CD14-positive monocyte (primary cell): ENCODE measurements at regions not wholly inside any gene's neighbourhood (a gene's known extent, or its start where the extent isn't known, plus 50 kb on each side); places are given as distances from the start of the nearest gene placed in this dataset.
A peak's percentile ranks its signal among the peaks of the same experiment; 100 is the strongest.

Source experiments
- DNase-seq, 3 donors: peaks; one replicate each; pipeline ENCODE4 v3.0.0-alpha.2; 2011 to 2022
- H2AFZ ChIP-seq: 2 replicates; pipeline ENCODE4 v1.6.0; 2012; ENCODE audit warnings: mild to moderate bottlenecking, low read depth, low read length, inconsistent platforms; ENCODE audit not compliant: insufficient read depth, poor library complexity, severe bottlenecking
- H3K27ac ChIP-seq, 2 donors: 1 replicate in 1 of 2; 2 replicates in 1 of 2; pipeline ENCODE4 v1.5.1; 2012 to 2013; ENCODE audit warnings: low read length in 2 of 2, control low read depth in 1 of 2, inconsistent platforms in 1 of 2, low read depth in 1 of 2, mild to moderate bottlenecking in 1 of 2
- H3K27me3 ChIP-seq, 2 donors: one replicate each; pipeline versions ENCODE4 v1.6.0 to v1.6.1; 2011 to 2013; ENCODE audit warnings: low read length in 2 of 2; ENCODE audit not compliant: control insufficient read depth in 2 of 2, insufficient read depth in 2 of 2
- H3K36me3 ChIP-seq, 2 donors: replicated peaks in 1 of 2; 1 replicate in 1 of 2; 2 replicates in 1 of 2; pipeline versions ENCODE4 v1.5.1 to v1.6.1; 2012 to 2013; ENCODE audit warnings: low read length in 2 of 2, control low read depth in 1 of 2, inconsistent platforms in 1 of 2, mild to moderate bottlenecking in 1 of 2; ENCODE audit not compliant: insufficient read depth in 2 of 2, control insufficient read depth in 1 of 2
- H3K4me1 ChIP-seq, 2 donors: 1 replicate in 1 of 2; 2 replicates in 1 of 2; pipeline versions ENCODE4 v1.5.1 to v1.6.1; 2012 to 2013; ENCODE audit warnings: low read length in 2 of 2, control low read depth in 1 of 2, inconsistent platforms in 1 of 2, mild to moderate bottlenecking in 1 of 2, moderate library complexity in 1 of 2; ENCODE audit not compliant: insufficient read depth in 2 of 2, control insufficient read depth in 1 of 2
- H3K4me2 ChIP-seq: replicated peaks from 2 replicates; pipeline ENCODE3; 2012; ENCODE audit warnings: low read length, moderate library complexity, mild to moderate bottlenecking; ENCODE audit not compliant: poor library complexity, severe bottlenecking; ENCODE audit errors: extremely low read depth
- H3K4me3 ChIP-seq, 3 experiments: fragments of 200-600 bp in 1 of 3; sonication (generic) in 1 of 3; replicated peaks in 1 of 3; 1 replicate in 2 of 3; 2 replicates in 1 of 3; pipeline ENCODE4 v1.5.1; 2011 to 2013; ENCODE audit warnings: low read length in 3 of 3, mild to moderate bottlenecking in 3 of 3, control low read depth in 2 of 3, low read depth in 2 of 3, inconsistent platforms in 1 of 3, moderate library complexity in 1 of 3
- H3K79me2 ChIP-seq: 2 replicates; pipeline ENCODE4 v1.6.0; 2012; ENCODE audit warnings: mild to moderate bottlenecking, control low read depth, inconsistent platforms, low read length, moderate library complexity; ENCODE audit not compliant: insufficient read depth
- H3K9ac ChIP-seq: 2 replicates; pipeline ENCODE4 v1.6.0; 2017; ENCODE audit warnings: low read length, mild to moderate bottlenecking; ENCODE audit not compliant: insufficient read depth, poor library complexity, severe bottlenecking
- H3K9me3 ChIP-seq, 2 donors: replicated peaks in 1 of 2; 1 replicate in 1 of 2; 2 replicates in 1 of 2; pipeline versions ENCODE4 v1.5.1 to v1.6.1; 2012 to 2013; ENCODE audit warnings: low read length in 2 of 2, control low read depth in 1 of 2; ENCODE audit not compliant: control insufficient read depth in 1 of 2, insufficient read depth in 1 of 2
- H4K20me1 ChIP-seq: 2 replicates; pipeline ENCODE4 v1.6.0; 2012; ENCODE audit warnings: mild to moderate bottlenecking, low read length, control low read depth, moderate library complexity; ENCODE audit not compliant: insufficient read depth
- H3K27ac Mint-ChIP-seq, 7 donors: one replicate each; pipeline ENCODE4 v1.8.0; 2020; ENCODE audit warnings: mild to moderate bottlenecking in 7 of 7, mixed read lengths in 7 of 7, moderate library complexity in 6 of 7, inconsistent platforms in 2 of 7
- H3K27me3 Mint-ChIP-seq, 3 donors: one replicate each; pipeline ENCODE4 v1.8.0; 2021 to 2022; ENCODE audit warnings: low read depth in 3 of 3, mild to moderate bottlenecking in 3 of 3, mixed read lengths in 3 of 3, moderate library complexity in 3 of 3, inconsistent platforms in 1 of 3
- H3K36me3 Mint-ChIP-seq, 2 donors: one replicate each; pipeline ENCODE4 v1.8.0; 2020; ENCODE audit warnings: mixed read lengths in 2 of 2, inconsistent platforms in 1 of 2, mild to moderate bottlenecking in 1 of 2
- H3K4me1 Mint-ChIP-seq: one replicate; pipeline ENCODE4 v1.8.0; 2020; ENCODE audit warnings: mild to moderate bottlenecking, mixed read lengths
- H3K4me3 Mint-ChIP-seq, 2 donors: one replicate each; pipeline ENCODE4 v1.8.0; 2020; ENCODE audit warnings: mild to moderate bottlenecking in 2 of 2, mixed read lengths in 2 of 2, moderate library complexity in 1 of 2
- H3K9me3 Mint-ChIP-seq, 7 donors: one replicate each; pipeline ENCODE4 v1.8.0; 2020 to 2022; ENCODE audit warnings: mixed read lengths in 7 of 7, mild to moderate bottlenecking in 6 of 7, moderate library complexity in 6 of 7, inconsistent platforms in 2 of 7
- WGBS: methylation state at CpG from one replicate; pipeline ENCODE4 v1.1.5; 2013; ENCODE audit warnings: missing lambda C conversion rate; ENCODE audit not compliant: insufficient coverage; 5-methylcytosine and 5-hydroxymethylcytosine counted together
- intact Hi-C, 2 donors: fragments of 100-400 bp; cut with micrococcal nuclease; formaldehyde crosslinking; loops; one replicate each; pipeline versions ENCODE4 v1.15.0 to v1.15.1; 2023
- TF ChIP-seq, protein P1 (sequence below): fragments of 200-600 bp; IDR thresholded peaks from one replicate; pipeline ENCODE4 v1.8.0; 2022; ENCODE audit warnings: antibody characterized with exemption, mild to moderate bottlenecking

DNA sequence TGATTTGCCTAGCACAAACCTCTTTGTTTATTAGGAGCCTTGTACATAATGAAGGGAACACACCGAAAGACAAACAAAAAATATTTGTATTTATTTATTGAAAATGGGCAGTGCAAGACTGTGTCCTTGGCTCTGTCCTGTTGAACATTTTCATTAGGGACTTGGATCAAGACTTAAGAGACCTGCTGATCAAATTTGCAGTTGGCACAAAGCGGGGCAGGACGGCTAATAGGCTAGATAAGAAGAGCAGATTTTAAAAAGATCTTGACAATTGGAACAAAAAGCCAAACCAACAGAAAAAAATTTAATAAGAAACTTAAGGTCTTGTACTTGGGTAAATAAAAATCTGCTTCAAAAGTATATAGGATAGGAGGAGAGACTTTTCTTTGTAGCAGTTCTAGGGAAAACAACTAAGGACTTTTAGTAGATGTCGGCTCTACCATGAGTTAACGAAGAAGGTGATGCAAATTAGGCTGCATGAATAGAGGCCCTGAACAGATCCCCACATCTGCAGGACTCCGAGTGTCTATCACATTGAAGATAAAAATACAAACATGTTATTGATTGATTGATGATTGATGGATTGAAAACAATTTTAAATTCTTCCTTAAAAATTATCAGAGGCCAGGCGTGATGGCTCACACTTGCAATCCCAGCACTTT, 124.1 kb upstream of the SPACA1 start:
- Histone ChIP-seq H3K4me3 (no peak overlapping the region), H3K79me2 (no peaks in the 10 kb centered on the region), H2AFZ (no peak overlapping the region), H3K4me1 (peaks cover 9 to 13% of the 10 kb centered on the region in 2 donors), H3K4me2 (no peak overlapping the region), H3K9me3 (no peaks in the 10 kb centered on the region), H4K20me1 (no peaks in the 10 kb centered on the region), H3K27me3 (peaks cover 0 to 2% of the 10 kb centered on the region in 2 donors), H3K36me3 (no peaks in the 10 kb centered on the region), H3K9ac (no peak overlapping the region), H3K27ac (peak overlapping the region in 1 of 2 donors; percentile 66)
- peak overlapping the region in 2 of 7 donors; percentile 1 to 63 for H3K27ac Mint-ChIP-seq
- no peak overlapping the region for H3K4me3 Mint-ChIP-seq
- no CpG with 5 or more reads among the region's 7 CpGs for WGBS
- no peaks in the 10 kb centered on the region for H3K36me3 Mint-ChIP-seq
- peaks cover 0 to 1% (median 0%) of the 10 kb centered on the region in 7 donors for H3K9me3 Mint-ChIP-seq
- peaks cover 13% of the 10 kb centered on the region for H3K4me1 Mint-ChIP-seq
- no peak for DNase-seq
- H3K27me3 Mint-ChIP-seq: peaks cover 0 to 9% (median 3%) of the 10 kb centered on the region in 3 donors
- intact Hi-C loops: no loop called here
- TF ChIP-seq, protein P1, sequence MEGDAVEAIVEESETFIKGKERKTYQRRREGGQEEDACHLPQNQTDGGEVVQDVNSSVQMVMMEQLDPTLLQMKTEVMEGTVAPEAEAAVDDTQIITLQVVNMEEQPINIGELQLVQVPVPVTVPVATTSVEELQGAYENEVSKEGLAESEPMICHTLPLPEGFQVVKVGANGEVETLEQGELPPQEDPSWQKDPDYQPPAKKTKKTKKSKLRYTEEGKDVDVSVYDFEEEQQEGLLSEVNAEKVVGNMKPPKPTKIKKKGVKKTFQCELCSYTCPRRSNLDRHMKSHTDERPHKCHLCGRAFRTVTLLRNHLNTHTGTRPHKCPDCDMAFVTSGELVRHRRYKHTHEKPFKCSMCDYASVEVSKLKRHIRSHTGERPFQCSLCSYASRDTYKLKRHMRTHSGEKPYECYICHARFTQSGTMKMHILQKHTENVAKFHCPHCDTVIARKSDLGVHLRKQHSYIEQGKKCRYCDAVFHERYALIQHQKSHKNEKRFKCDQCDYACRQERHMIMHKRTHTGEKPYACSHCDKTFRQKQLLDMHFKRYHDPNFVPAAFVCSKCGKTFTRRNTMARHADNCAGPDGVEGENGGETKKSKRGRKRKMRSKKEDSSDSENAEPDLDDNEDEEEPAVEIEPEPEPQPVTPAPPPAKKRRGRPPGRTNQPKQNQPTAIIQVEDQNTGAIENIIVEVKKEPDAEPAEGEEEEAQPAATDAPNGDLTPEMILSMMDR: no peak

DNA sequence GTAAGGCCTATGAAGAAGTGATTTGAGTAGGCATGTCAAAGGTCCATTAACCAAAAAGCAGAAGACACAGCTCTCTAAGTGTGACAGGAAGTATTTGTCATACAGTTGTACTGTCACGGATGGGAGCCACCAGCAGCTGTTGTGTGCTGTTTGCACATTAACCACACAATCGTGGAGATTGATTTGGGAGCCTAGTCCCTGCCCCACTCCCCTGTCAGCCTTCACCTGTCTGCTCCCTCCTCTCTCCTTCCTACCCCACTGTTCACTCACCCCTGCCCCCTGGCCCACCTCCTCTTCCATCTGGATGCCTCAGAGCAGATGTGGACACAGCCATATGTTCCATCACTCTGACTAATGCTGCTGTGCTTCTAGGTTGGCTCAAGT, 124.7 kb upstream of the SPACA1 start:
- H3K4me3 Mint-ChIP-seq: peak overlapping the region in 1 of 2 donors; percentile 19
- intact Hi-C loops: no loop called here
- peaks cover 13% of the 10 kb centered on the region for H3K4me1 Mint-ChIP-seq
- WGBS: 0% methylated on average over 2 of the region's 2 CpGs
- Histone ChIP-seq H3K9ac (no peak overlapping the region), H3K4me3 (no peak overlapping the region), H3K9me3 (no peaks in the 10 kb centered on the region), H3K4me1 (peaks cover 9 to 13% of the 10 kb centered on the region in 2 donors), H3K79me2 (no peaks in the 10 kb centered on the region), H4K20me1 (no peaks in the 10 kb centered on the region), H3K27ac (peak overlapping the region in 1 of 2 donors; percentile 66), H3K27me3 (peaks cover 0 to 2% of the 10 kb centered on the region in 2 donors), H3K36me3 (no peaks in the 10 kb centered on the region), H2AFZ (peak overlapping the region; percentile 22), H3K4me2 (no peak overlapping the region)
- H3K27ac Mint-ChIP-seq: peak overlapping the region in 4 of 7 donors; percentile 1 to 80 (median 53)
- TF ChIP-seq, protein P1: no peak
- peaks cover 0 to 9% (median 3%) of the 10 kb centered on the region in 3 donors for H3K27me3 Mint-ChIP-seq
- no peaks in the 10 kb centered on the region for H3K36me3 Mint-ChIP-seq
- DNase-seq: peak; percentile 66 to 79 (median 69)
- H3K9me3 Mint-ChIP-seq: peaks cover 0 to 1% (median 0%) of the 10 kb centered on the region in 7 donors
